ENCODE measurements at regions not wholly inside any gene's neighbourhood (a gene's known extent, or its start where the extent isn't known, plus 50 kb on each side); places are given as distances from the start of the nearest gene placed in this dataset.

DNA sequence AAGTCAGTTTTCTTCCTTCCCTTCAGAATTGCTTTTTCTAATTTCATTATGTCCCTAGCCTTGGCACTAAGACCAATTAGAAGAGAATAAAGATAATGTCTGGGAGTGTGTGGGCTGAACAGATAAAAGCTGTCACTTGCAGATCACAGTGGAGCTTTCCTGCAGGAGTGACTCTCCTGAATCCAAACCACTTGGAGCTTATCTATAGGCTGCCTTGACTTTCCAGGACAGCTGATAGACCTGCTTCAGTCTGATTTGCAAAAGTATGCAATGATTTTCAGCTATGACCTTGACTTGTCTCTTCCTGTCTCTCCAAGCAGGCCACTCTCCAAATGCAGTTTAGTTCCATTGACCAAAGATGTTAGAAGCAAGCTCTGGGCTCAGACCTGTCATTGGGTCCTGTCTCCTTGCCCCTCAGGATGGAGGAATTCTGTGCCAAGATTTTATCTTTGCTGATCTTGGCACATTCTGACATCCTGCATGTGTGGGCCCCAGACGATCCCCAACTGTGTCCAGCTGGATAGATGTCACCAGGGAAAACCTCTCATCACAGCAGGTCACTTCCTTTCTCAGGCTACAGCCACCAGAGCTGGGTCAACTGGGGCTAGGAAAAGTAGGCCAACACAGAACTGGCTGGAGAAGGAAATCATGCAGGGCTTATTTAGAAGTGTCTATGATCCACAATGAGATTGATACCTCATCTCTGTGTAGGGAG, 120.9 kb upstream of the ZNF438 start:
- TF ChIP-seq ZFX (IDR thresholded peaks at IDR 0.05; ENCODE audit: borderline replicate concordance): no peak
- TF ChIP-seq, protein P1, sequence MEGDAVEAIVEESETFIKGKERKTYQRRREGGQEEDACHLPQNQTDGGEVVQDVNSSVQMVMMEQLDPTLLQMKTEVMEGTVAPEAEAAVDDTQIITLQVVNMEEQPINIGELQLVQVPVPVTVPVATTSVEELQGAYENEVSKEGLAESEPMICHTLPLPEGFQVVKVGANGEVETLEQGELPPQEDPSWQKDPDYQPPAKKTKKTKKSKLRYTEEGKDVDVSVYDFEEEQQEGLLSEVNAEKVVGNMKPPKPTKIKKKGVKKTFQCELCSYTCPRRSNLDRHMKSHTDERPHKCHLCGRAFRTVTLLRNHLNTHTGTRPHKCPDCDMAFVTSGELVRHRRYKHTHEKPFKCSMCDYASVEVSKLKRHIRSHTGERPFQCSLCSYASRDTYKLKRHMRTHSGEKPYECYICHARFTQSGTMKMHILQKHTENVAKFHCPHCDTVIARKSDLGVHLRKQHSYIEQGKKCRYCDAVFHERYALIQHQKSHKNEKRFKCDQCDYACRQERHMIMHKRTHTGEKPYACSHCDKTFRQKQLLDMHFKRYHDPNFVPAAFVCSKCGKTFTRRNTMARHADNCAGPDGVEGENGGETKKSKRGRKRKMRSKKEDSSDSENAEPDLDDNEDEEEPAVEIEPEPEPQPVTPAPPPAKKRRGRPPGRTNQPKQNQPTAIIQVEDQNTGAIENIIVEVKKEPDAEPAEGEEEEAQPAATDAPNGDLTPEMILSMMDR (IDR thresholded peaks at IDR 0.05): no peak
- no peak overlapping the region for H3K27ac ChIP-seq

GRCh38 chr10:31153161-31153560, 121.5 kb upstream of the ZNF438 start:
- no peak overlapping the region for H3K27ac ChIP-seq
- TF ChIP-seq, protein P1 (IDR thresholded peaks at IDR 0.05): no peak
- TF ChIP-seq ZFX (IDR thresholded peaks at IDR 0.05; ENCODE audit: borderline replicate concordance): no peak

DNA sequence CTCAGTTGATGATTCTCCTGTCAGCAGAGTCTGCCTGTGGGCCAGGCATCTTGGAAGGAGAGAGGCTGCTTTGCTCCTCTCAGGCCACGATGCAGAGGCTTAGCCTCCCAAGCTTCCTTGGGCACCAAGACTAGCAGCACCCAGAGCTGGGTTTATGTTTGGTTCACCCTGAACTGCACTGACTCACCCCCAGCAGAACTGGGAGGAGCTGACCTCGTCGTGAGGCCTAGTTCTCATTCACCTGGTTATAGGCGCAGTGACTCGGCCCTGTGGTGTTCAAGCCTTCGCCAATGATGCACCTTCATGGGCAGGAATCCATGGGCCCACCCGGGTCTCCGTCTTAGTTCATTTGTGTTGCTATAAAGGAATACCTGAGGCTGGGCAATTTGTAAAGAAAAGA, 122.0 kb upstream of the ZNF438 start:
- no peak overlapping the region for H3K27ac ChIP-seq
- TF ChIP-seq, protein P1 (IDR thresholded peaks at IDR 0.05): no peak
- no peak for TF ChIP-seq ZFX (IDR thresholded peaks at IDR 0.05; ENCODE audit: borderline replicate concordance)

DNA sequence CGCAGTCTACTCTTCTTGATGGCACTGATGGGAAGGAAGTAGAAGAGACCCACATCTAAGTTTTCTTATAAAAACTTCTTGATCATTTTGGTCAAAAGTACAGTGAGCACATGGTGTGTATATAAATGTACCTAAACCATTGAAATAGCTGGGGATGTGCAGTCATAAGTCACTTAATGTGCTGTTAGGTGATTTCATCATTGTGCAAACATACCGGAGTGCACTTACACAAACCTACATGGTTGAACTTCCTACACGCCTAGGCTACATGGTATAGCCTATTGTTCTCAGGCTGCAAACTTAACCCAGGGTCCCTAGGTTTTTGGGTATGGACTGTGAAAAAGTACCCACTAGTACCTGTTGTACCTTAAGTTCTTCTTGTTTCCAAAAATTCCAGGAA, 123.3 kb upstream of the ZNF438 start:
- H3K27ac ChIP-seq: no peak overlapping the region
- TF ChIP-seq, protein P1 (IDR thresholded peaks at IDR 0.05): no peak
- TF ChIP-seq ZFX (IDR thresholded peaks at IDR 0.05; ENCODE audit: borderline replicate concordance): no peak

GRCh38 chr10:31157123-31158010, 125.7 kb upstream of the ZNF438 start:
- TF ChIP-seq, protein P1 (IDR thresholded peaks at IDR 0.05): no peak
- TF ChIP-seq ZFX (IDR thresholded peaks at IDR 0.05; ENCODE audit: borderline replicate concordance): no peak
- H3K27ac ChIP-seq: no peak overlapping the region

GRCh38 chr10:31158011-31158658, 126.5 kb upstream of the ZNF438 start:
- no peak overlapping the region for H3K27ac ChIP-seq
- TF ChIP-seq, protein P1 (IDR thresholded peaks at IDR 0.05): no peak
- TF ChIP-seq ZFX (IDR thresholded peaks at IDR 0.05; ENCODE audit: borderline replicate concordance): no peak

All from 22Rv1 (cell line).